Muscle of back (tissue), 3 donors: ENCODE measurements at regions not wholly inside any gene's neighbourhood (a gene's known extent, or its start where the extent isn't known, plus 50 kb on each side); places are given as distances from the start of the nearest gene placed in this dataset.
"Not testable (repeated sequence)": the region's sequence is repeated elsewhere in the genome, so short reads cannot be mapped to it uniquely, and the experiment has no call there.

Source experiments
- DNase-seq, 3 donors: peaks; one replicate each; pipeline versions ENCODE4 v3.0.0 to v3.0.0-alpha.2; 2013

- DNase-seq, result no peak
Measured at GRCh38 chr4:117135634-117136354, 50.4 kb upstream of the TRAM1L1 start.

- peak in 1 of 3 donors; percentile 58 for DNase-seq
Measured at GRCh38 chr4:117137145-117137544, 51.8 kb upstream of the TRAM1L1 start.

GRCh38 chr4:117138732-117139131, 53.4 kb upstream of the TRAM1L1 start:
- DNase-seq, result not testable (repeated sequence)

GRCh38 chr4:117154251-117154650, 68.9 kb upstream of the TRAM1L1 start:
- DNase-seq, result no peak

- no peak for DNase-seq
Measured at GRCh38 chr4:117156806-117157205, 71.4 kb upstream of the TRAM1L1 start.

- DNase-seq, result no peak
Measured at GRCh38 chr4:117157360-117157759, 72.0 kb upstream of the TRAM1L1 start.

GRCh38 chr4:117162976-117163375, 77.6 kb upstream of the TRAM1L1 start:
- no peak for DNase-seq

- DNase-seq, result no peak
Measured at GRCh38 chr4:117164338-117164737, 79.0 kb upstream of the TRAM1L1 start.

- DNase-seq, result not testable (repeated sequence)
Measured at GRCh38 chr4:117175369-117175768, 90.0 kb upstream of the TRAM1L1 start.

GRCh38 chr4:117203231-117203630, 117.9 kb upstream of the TRAM1L1 start:
- no peak for DNase-seq

- no peak for DNase-seq
Measured at GRCh38 chr4:117210551-117210950, 125.2 kb upstream of the TRAM1L1 start.

GRCh38 chr4:117224256-117224655, 138.9 kb upstream of the TRAM1L1 start:
- peak in 2 of 3 donors; percentile 9 to 16 for DNase-seq

- DNase-seq, result peak in 1 of 3 donors; percentile 5
Measured at GRCh38 chr4:117225471-117225870, 140.1 kb upstream of the TRAM1L1 start.

GRCh38 chr4:117227925-117228324, 142.5 kb upstream of the TRAM1L1 start:
- no peak for DNase-seq

GRCh38 chr4:117239434-117239833, 154.1 kb upstream of the TRAM1L1 start:
- no peak for DNase-seq

- no peak for DNase-seq
Measured at GRCh38 chr4:117249333-117249732, 164.0 kb upstream of the TRAM1L1 start.

GRCh38 chr4:117264072-117264471, 178.7 kb upstream of the TRAM1L1 start:
- no peak for DNase-seq

GRCh38 chr4:117267317-117267716, 181.9 kb upstream of the TRAM1L1 start:
- DNase-seq, result no peak

GRCh38 chr4:117284736-117285135, 199.4 kb upstream of the TRAM1L1 start:
- DNase-seq, result no peak

- no peak for DNase-seq
Measured at GRCh38 chr4:117293784-117294183, 208.4 kb upstream of the TRAM1L1 start.

GRCh38 chr4:117302226-117302625, 216.8 kb upstream of the TRAM1L1 start:
- DNase-seq, result no peak

- DNase-seq, result no peak
Measured at GRCh38 chr4:117311215-117311614, 225.8 kb upstream of the TRAM1L1 start.

- DNase-seq, result no peak
Measured at GRCh38 chr4:117311989-117312388, 226.6 kb upstream of the TRAM1L1 start.

GRCh38 chr4:117324851-117325491, 239.6 kb upstream of the TRAM1L1 start:
- DNase-seq, result peak in 1 of 3 donors; percentile 33
